ENCODE measurements at regions not wholly inside any gene's neighbourhood (a gene's known extent, or its start where the extent isn't known, plus 50 kb on each side); places are given as distances from the start of the nearest gene placed in this dataset.

DNA sequence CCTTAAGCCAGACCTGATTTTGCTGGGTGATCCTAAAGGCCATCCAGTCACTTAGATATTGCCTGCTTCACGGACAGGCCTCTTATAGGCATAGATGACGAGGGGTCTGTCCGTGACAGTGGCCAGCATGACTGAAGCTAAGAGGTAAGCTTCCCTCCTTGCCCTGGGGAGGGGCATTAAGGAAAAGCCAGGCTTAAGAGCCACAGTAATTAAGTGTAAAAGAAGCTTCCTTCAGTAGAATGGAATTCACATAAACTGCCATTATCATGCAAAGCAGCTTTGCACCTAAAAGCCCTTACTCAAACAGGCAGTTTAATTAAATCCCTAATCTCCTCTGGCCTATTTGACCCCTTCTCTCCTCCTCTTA, 99.4 kb upstream of the PKDCC start:
- WGBS (ENCODE audit: insufficient coverage, low coverage, low lambda C conversion rate, missing lambda C conversion rate) = 87% methylated on average over 3 of the region's 3 CpGs
- H3K27ac ChIP-seq = no peak overlapping the region
- no peak for ATAC-seq
- no peaks in the 10 kb centered on the region for H3K36me3 ChIP-seq
- H3K4me3 ChIP-seq = no peak overlapping the region
- intact Hi-C loops (cut with DNase I) = no loop called here
- H3K4me1 ChIP-seq = no peaks in the 10 kb centered on the region
- no peak for DNase-seq
- TF ChIP-seq, protein P1, sequence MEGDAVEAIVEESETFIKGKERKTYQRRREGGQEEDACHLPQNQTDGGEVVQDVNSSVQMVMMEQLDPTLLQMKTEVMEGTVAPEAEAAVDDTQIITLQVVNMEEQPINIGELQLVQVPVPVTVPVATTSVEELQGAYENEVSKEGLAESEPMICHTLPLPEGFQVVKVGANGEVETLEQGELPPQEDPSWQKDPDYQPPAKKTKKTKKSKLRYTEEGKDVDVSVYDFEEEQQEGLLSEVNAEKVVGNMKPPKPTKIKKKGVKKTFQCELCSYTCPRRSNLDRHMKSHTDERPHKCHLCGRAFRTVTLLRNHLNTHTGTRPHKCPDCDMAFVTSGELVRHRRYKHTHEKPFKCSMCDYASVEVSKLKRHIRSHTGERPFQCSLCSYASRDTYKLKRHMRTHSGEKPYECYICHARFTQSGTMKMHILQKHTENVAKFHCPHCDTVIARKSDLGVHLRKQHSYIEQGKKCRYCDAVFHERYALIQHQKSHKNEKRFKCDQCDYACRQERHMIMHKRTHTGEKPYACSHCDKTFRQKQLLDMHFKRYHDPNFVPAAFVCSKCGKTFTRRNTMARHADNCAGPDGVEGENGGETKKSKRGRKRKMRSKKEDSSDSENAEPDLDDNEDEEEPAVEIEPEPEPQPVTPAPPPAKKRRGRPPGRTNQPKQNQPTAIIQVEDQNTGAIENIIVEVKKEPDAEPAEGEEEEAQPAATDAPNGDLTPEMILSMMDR (IDR thresholded peaks at IDR 0.05) = no peak
- no peak for TF ChIP-seq POLR2A (IDR thresholded peaks at IDR 0.05)
- H3K27me3 ChIP-seq = no peaks in the 10 kb centered on the region
- no peaks in the 10 kb centered on the region for H3K9me3 ChIP-seq

DNA sequence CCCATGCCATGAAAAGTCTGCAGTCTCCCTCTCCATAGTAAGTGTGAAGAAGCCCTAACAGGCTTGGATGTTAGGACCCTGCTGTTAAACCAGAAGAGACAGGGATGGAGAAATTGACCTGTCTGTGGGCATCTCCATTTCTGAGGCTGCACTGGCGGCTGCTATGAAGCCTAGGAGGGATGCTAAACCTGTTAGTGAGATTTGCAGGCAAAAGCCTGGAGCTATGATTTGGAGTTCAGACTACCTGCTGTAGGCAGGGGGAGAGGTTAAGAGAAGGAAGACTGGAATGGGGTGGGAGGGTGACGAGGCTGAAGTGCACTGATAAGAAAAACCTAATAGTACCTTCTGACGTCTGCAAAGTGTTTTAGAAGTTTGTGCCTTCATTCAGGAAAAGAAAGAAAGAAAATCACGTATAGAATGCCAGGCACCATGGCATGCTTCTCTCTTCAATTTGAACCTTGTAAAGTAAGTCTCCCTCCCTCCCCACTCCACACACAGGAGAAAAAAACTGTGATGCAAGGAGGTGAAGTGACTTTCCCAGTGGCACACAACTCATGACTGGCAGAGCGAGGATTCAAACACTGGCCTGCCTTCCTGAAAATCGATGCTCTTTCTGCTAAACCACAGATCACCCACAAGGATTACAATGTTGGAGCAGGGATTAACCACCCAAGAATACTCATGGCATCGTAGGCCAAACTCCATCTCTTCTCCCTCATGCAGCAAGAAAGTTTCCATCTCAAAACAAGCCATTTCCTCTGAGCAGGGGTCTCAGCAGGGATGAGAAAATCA, 98.5 kb upstream of the PKDCC start:
- 57% methylated on average over 6 of the region's 7 CpGs for WGBS (ENCODE audit: insufficient coverage, low coverage, low lambda C conversion rate, missing lambda C conversion rate)
- H3K27ac ChIP-seq = no peak overlapping the region
- DNase-seq = no peak
- no peak for ATAC-seq
- no peaks in the 10 kb centered on the region for H3K9me3 ChIP-seq
- no peaks in the 10 kb centered on the region for H3K4me1 ChIP-seq
- no peaks in the 10 kb centered on the region for H3K36me3 ChIP-seq
- H3K27me3 ChIP-seq = no peaks in the 10 kb centered on the region
- no peak overlapping the region for H3K4me3 ChIP-seq
- intact Hi-C loops (cut with DNase I) = no loop called here
- no peak for TF ChIP-seq POLR2A (IDR thresholded peaks at IDR 0.05)
- TF ChIP-seq, protein P1 (IDR thresholded peaks at IDR 0.05) = no peak

- H3K27me3 ChIP-seq = no peaks in the 10 kb centered on the region
- intact Hi-C loops (cut with DNase I) = no loop called here
- no peaks in the 10 kb centered on the region for H3K4me1 ChIP-seq
- no peaks in the 10 kb centered on the region for H3K36me3 ChIP-seq
- ATAC-seq (no peak), DNase-seq (no peak)
- H3K27ac ChIP-seq = no peak overlapping the region
- H3K9me3 ChIP-seq = no peaks in the 10 kb centered on the region
- H3K4me3 ChIP-seq = no peak overlapping the region
- no peak for TF ChIP-seq POLR2A (IDR thresholded peaks at IDR 0.05)
- WGBS (ENCODE audit: insufficient coverage, low coverage, low lambda C conversion rate, missing lambda C conversion rate) = 74% methylated on average over 4 of the region's 4 CpGs
Observed at GRCh38 chr2:41949883-41950665, 97.7 kb upstream of the PKDCC start.

GRCh38 chr2:41950666-41950960, 97.2 kb upstream of the PKDCC start:
- Histone ChIP-seq H3K4me1 (no peaks in the 10 kb centered on the region), H3K36me3 (no peaks in the 10 kb centered on the region), H3K9me3 (no peaks in the 10 kb centered on the region), H3K27ac (no peak overlapping the region), H3K4me3 (no peak overlapping the region), H3K27me3 (no peaks in the 10 kb centered on the region)
- DNase-seq = no peak
- TF ChIP-seq POLR2A (IDR thresholded peaks at IDR 0.05) = no peak
- TF ChIP-seq, protein P1 (IDR thresholded peaks at IDR 0.05) = no peak
- ATAC-seq = no peak
- intact Hi-C loops (cut with DNase I) = no loop called here
- WGBS (ENCODE audit: insufficient coverage, low coverage, low lambda C conversion rate, missing lambda C conversion rate) = 83% methylated on average over 1 of the region's 1 CpG
